ENCODE measurements at regions not wholly inside any gene's neighbourhood (a gene's known extent, or its start where the extent isn't known, plus 50 kb on each side); places are given as distances from the start of the nearest gene placed in this dataset.
A peak's percentile ranks its signal among the peaks of the same experiment; 100 is the strongest.

DNA sequence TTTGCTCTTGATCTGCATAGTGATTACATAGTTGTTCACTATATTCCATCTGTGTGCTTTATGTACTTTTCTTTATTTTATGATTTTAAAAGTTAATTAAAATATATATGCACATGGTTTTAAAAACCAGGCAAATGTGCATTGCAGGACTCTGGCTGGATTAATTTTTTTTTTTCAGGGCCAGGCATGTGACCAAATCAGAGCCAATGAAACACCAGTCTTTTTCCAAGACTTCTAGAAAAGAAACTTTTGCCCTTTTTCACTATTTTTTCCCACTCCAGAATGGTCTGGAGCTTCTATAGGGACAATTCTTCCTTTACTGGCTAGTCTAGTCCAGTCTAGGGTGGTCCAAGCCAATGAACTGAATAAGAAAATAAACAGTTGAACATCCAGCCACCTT lies 198.1 kb upstream of the FBXO11 start:
- no peaks in the 10 kb centered on the region for H3K9me3 ChIP-seq
- no peaks in the 10 kb centered on the region for H3K27me3 ChIP-seq
- DNase-seq, result no peak
- no peak overlapping the region for H3K27ac ChIP-seq
- intact Hi-C loops (cut with DNase I), result loop anchor here in 1 of 4 donors (10.0 kb wide), 1 partner anchor 340 kb away; no protein-coding TSS in a partner anchor
- no peaks in the 10 kb centered on the region for H3K36me3 ChIP-seq
- H3K4me1 ChIP-seq (ENCODE audit: insufficient read depth), result no peaks in the 10 kb centered on the region
- no peak overlapping the region for H3K4me3 ChIP-seq
- TF ChIP-seq, protein P1, sequence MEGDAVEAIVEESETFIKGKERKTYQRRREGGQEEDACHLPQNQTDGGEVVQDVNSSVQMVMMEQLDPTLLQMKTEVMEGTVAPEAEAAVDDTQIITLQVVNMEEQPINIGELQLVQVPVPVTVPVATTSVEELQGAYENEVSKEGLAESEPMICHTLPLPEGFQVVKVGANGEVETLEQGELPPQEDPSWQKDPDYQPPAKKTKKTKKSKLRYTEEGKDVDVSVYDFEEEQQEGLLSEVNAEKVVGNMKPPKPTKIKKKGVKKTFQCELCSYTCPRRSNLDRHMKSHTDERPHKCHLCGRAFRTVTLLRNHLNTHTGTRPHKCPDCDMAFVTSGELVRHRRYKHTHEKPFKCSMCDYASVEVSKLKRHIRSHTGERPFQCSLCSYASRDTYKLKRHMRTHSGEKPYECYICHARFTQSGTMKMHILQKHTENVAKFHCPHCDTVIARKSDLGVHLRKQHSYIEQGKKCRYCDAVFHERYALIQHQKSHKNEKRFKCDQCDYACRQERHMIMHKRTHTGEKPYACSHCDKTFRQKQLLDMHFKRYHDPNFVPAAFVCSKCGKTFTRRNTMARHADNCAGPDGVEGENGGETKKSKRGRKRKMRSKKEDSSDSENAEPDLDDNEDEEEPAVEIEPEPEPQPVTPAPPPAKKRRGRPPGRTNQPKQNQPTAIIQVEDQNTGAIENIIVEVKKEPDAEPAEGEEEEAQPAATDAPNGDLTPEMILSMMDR (IDR thresholded peaks at IDR 0.05), result no peak
- TF ChIP-seq EP300 (IDR thresholded peaks at IDR 0.05) (no peak), POLR2A (IDR thresholded peaks at IDR 0.05) (no peak)

DNA sequence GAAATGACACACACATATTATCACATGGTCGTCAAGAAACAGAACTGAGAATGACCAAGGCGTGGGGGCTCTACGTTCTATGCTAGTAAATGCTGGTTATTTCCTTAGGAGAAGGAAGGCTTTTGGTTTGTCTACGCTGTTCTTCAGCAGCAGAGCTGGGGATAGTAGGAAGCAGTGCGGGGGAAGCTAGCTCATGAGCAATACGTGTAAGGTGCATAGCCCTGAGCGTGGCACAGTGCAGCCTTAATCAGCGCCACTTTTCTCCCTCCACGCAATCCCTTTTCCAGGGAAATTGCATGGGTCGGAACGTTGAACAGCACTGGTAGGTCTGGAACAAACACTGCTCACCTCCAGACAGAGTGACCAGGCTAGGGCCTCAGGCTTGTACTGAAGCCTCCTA lies 199.6 kb upstream of the FBXO11 start:
- intact Hi-C loops (cut with DNase I), result loop anchor here in 2 of 4 donors (5.0 to 10.0 kb wide), 2 partner anchors 249 to 341 kb away; no protein-coding TSS in a partner anchor
- Histone ChIP-seq H3K27ac (no peak overlapping the region), H3K4me1 (ENCODE audit: insufficient read depth) (no peaks in the 10 kb centered on the region), H3K9me3 (no peaks in the 10 kb centered on the region), H3K4me3 (no peak overlapping the region), H3K27me3 (no peaks in the 10 kb centered on the region), H3K36me3 (no peaks in the 10 kb centered on the region)
- DNase-seq, result peak in 2 of 5 donors; percentile 13 to 19
- TF ChIP-seq, protein P1 (IDR thresholded peaks at IDR 0.05), result no peak
- no peak for TF ChIP-seq EP300 (IDR thresholded peaks at IDR 0.05)
- WGBS, 3 donors, result 83 to 87% (median 85%) methylated on average over 11 of the region's 11 CpGs

DNA sequence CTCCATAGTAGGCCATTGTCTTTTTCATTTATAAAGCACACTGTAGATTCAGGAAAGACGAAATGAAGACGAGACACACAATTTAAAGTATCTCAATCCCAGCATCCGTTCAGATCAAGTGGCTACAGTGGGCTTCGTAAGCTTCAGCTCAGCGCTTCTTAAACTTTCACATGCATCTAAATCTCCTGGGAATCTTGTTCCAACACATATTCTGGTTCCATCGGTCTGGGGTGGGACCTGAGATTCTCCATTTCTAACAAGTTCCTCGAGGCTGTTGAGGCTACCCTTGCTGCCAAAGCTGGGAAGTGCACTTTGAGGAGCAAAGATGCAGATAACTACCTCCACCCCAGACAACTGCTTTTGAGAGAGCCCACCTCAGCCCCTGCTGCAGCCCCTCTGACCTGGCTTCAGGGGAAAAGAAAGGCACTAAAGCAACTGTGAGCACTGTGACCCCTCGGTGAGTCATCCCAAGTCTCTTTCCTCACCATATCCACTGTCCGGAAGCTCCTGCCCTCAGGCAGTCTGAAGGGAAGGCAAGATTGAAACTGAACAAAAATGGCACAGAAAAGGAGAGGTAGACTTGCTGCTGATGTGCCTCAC lies 201.1 kb upstream of the FBXO11 start:
- intact Hi-C loops (cut with DNase I), result loop anchor here in 2 of 4 donors (5.0 to 10.0 kb wide), 2 partner anchors 250 to 343 kb away; no protein-coding TSS in a partner anchor
- no peaks in the 10 kb centered on the region for H3K4me1 ChIP-seq (ENCODE audit: insufficient read depth)
- no peak for TF ChIP-seq POLR2A (IDR thresholded peaks at IDR 0.05)
- TF ChIP-seq EP300 (IDR thresholded peaks at IDR 0.05), result no peak
- TF ChIP-seq, protein P1 (IDR thresholded peaks at IDR 0.05), result no peak
- H3K27ac ChIP-seq, result no peak overlapping the region
- WGBS, 3 donors, result 69 to 76% (median 71%) methylated on average over 9 of the region's 9 CpGs
- no peaks in the 10 kb centered on the region for H3K9me3 ChIP-seq
- H3K36me3 ChIP-seq, result no peaks in the 10 kb centered on the region
- no peak overlapping the region for H3K4me3 ChIP-seq
- DNase-seq, result peak in 1 of 5 donors; percentile 15
- H3K27me3 ChIP-seq, result no peaks in the 10 kb centered on the region

DNA sequence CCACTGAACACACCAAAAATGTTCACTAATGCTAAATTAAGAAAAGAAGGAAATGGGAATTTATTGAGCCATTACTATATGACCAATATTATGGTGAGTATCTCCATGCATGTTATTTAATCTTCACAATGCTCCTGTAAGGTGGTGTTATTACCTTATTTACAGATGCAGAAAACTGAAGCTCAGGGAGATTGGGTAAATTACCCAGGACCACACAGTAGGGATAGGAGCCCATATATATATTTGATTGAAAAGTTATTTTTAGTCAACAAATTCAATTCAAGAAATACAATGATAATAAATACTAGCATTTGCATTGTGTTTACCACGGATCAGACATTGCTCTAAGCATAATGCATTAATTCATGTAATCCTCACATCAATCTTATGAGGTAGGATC lies 202.2 kb upstream of the FBXO11 start:
- Histone ChIP-seq H3K4me3 (no peak overlapping the region), H3K9me3 (no peaks in the 10 kb centered on the region), H3K27me3 (no peaks in the 10 kb centered on the region), H3K36me3 (no peaks in the 10 kb centered on the region), H3K4me1 (ENCODE audit: insufficient read depth) (no peaks in the 10 kb centered on the region), H3K27ac (no peak overlapping the region)
- no peak for DNase-seq
- no peak for TF ChIP-seq EP300 (IDR thresholded peaks at IDR 0.05)
- TF ChIP-seq, protein P1 (IDR thresholded peaks at IDR 0.05), result no peak
- TF ChIP-seq POLR2A (IDR thresholded peaks at IDR 0.05), result no peak
- 84 to 89% (median 84%) methylated on average over 1 of the region's 1 CpG for WGBS, 3 donors
- intact Hi-C loops (cut with DNase I), result loop anchor here in 2 of 4 donors (5.0 to 10.0 kb wide), 2 partner anchors 251 to 344 kb away; no protein-coding TSS in a partner anchor

Data from ovary (tissue), 7 donors.